Loucy (cell line): ENCODE measurements at regions not wholly inside any gene's neighbourhood (a gene's known extent, or its start where the extent isn't known, plus 50 kb on each side); places are given as distances from the start of the nearest gene placed in this dataset.

ENCODE experiments used
- H2AFZ ChIP-seq: fragments of 200-600 bp; sonication (generic); 2 replicates; pipeline ENCODE4 v1.6.0; 2016; ENCODE audit warnings: antibody characterized with exemption, mild to moderate bottlenecking, low read length, moderate library complexity
- H3F3A ChIP-seq: fragments of 200-600 bp; 2 replicates; pipeline ENCODE4 v1.6.0; 2016; ENCODE audit warnings: antibody characterized with exemption, low read depth, mild to moderate bottlenecking
- H3K27me3 ChIP-seq: fragments of 200-600 bp; sonication (generic); 2 replicates; pipeline ENCODE4 v1.6.1; 2014; ENCODE audit warnings: low read length, mild to moderate bottlenecking; ENCODE audit not compliant: insufficient read depth, poor library complexity, severe bottlenecking
- H3K36me3 ChIP-seq: fragments of 200-600 bp; sonication (generic); 2 replicates; pipeline ENCODE4 v1.6.1; 2016; ENCODE audit warnings: low read length; ENCODE audit not compliant: insufficient read depth
- H3K4me1 ChIP-seq: fragments of 200-600 bp; sonication (generic); 2 replicates; pipeline ENCODE4 v1.5.1; 2014; ENCODE audit warnings: low read length, mild to moderate bottlenecking; ENCODE audit not compliant: insufficient read depth, poor library complexity, severe bottlenecking
- H3K4me2 ChIP-seq: fragments of 200-600 bp; sonication (generic); 2 replicates; pipeline ENCODE4 v1.6.0; 2014; ENCODE audit warnings: antibody characterized with exemption, low read length, low read depth, mild to moderate bottlenecking; ENCODE audit not compliant: poor library complexity, severe bottlenecking
- H3K4me3 ChIP-seq: fragments of 200-600 bp; sonication (generic); 2 replicates; pipeline ENCODE4 v1.5.1; 2014; ENCODE audit warnings: low read length, mild to moderate bottlenecking, mixed read lengths; ENCODE audit not compliant: poor library complexity, severe bottlenecking
- H3K79me2 ChIP-seq: fragments of 200-600 bp; sonication (generic); 2 replicates; pipeline ENCODE4 v1.6.1; 2014; ENCODE audit warnings: low read length; ENCODE audit not compliant: insufficient read depth
- H3K9ac ChIP-seq: fragments of 200-600 bp; sonication (generic); 2 replicates; pipeline ENCODE4 v1.6.0; 2014; ENCODE audit warnings: mild to moderate bottlenecking, low read depth, low read length, moderate library complexity; ENCODE audit not compliant: poor library complexity, severe bottlenecking
- H3K9me2 ChIP-seq: fragments of 200-600 bp; sonication (generic); replicated peaks from 2 replicates; pipeline ENCODE4 v1.6.1; 2016; ENCODE audit warnings: low read depth, low read length, mixed read lengths
- H3K9me3 ChIP-seq: fragments of 200-600 bp; sonication (generic); 2 replicates; pipeline ENCODE4 v1.6.1; 2014; ENCODE audit warnings: mild to moderate bottlenecking, antibody characterized with exemption, low read length, low read depth; ENCODE audit not compliant: insufficient read depth
- H4K20me1 ChIP-seq: fragments of 200-600 bp; sonication (generic); 2 replicates; pipeline ENCODE4 v1.6.0; 2014; ENCODE audit warnings: antibody characterized with exemption, low read length, mild to moderate bottlenecking; ENCODE audit not compliant: insufficient read depth, poor library complexity, severe bottlenecking
- EZH2phosphoT487 ChIP-seq: fragments of 200-600 bp; IDR thresholded peaks from 2 replicates; pipeline ENCODE4 v1.6.1; 2018; ENCODE audit warnings: antibody characterized with exemption, mild to moderate bottlenecking, moderate library complexity, borderline replicate concordance
- TF ChIP-seq, protein P1 (sequence below): fragments of 200-600 bp; sonication (generic); conservative IDR thresholded peaks from 2 replicates; pipeline ENCODE4 v1.5.1; 2014; ENCODE audit warnings: mild to moderate bottlenecking, antibody characterized with exemption, low read length

DNA sequence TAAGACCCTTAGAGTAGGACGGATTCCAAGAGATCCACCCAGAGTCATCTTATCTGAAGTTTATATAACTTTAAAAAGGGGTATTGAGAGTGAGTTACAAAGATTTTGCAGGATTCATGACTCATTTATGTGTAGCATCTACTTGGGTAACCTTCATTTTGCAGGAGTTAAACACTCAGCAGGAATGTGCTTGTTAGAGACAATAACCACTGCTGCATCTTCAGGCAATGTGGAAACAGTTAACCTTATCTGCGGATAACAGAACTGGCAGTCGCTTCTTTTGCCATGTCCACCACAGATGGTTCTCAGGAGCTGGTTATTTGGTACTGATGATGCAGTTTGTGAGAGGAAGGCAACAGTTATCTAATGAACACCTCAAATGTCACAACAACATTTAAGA is 417.9 kb upstream of the DDI1 start:
- H3F3A ChIP-seq, result no peaks in the 10 kb centered on the region

DNA sequence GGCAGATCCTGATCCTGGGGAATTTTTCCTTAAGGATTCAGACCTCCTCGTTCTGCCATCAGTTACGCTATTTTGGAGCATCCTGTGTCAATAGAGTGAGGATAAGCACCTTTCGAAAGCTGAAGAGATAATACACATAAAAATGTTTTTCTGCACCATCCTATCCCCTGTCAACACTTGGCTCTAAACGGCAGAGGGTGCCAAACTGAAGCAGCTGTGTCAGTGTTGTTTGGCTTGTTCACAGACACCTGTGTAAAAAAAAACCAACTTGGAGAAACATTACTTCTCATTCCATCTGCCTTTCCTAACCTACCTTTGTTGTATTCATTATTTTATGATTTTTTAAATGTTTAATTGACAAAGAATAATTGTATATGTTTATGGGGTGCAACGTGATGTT is 417.0 kb upstream of the DDI1 start:
- no peak overlapping the region for H3K4me3 ChIP-seq
- no peak overlapping the region for H3K4me2 ChIP-seq
- H3K36me3 ChIP-seq, result no peaks in the 10 kb centered on the region
- no peaks in the 10 kb centered on the region for H3K27me3 ChIP-seq
- no peaks in the 10 kb centered on the region for H4K20me1 ChIP-seq
- H3K79me2 ChIP-seq, result no peaks in the 10 kb centered on the region
- no peaks in the 10 kb centered on the region for H3K9me3 ChIP-seq
- H3F3A ChIP-seq, result no peaks in the 10 kb centered on the region
- H3K9me2 ChIP-seq, result no peaks in the 10 kb centered on the region
- H3K4me1 ChIP-seq, result no peaks in the 10 kb centered on the region
- TF ChIP-seq EZH2phosphoT487, result no peak
- TF ChIP-seq, protein P1, sequence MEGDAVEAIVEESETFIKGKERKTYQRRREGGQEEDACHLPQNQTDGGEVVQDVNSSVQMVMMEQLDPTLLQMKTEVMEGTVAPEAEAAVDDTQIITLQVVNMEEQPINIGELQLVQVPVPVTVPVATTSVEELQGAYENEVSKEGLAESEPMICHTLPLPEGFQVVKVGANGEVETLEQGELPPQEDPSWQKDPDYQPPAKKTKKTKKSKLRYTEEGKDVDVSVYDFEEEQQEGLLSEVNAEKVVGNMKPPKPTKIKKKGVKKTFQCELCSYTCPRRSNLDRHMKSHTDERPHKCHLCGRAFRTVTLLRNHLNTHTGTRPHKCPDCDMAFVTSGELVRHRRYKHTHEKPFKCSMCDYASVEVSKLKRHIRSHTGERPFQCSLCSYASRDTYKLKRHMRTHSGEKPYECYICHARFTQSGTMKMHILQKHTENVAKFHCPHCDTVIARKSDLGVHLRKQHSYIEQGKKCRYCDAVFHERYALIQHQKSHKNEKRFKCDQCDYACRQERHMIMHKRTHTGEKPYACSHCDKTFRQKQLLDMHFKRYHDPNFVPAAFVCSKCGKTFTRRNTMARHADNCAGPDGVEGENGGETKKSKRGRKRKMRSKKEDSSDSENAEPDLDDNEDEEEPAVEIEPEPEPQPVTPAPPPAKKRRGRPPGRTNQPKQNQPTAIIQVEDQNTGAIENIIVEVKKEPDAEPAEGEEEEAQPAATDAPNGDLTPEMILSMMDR, result peak; percentile 53
- no peak overlapping the region for H3K9ac ChIP-seq
- H2AFZ ChIP-seq, result no peak overlapping the region

More for the DNA sequence above, 417.9 kb upstream of the DDI1 start:
- Histone ChIP-seq H3K36me3 (no peaks in the 10 kb centered on the region), H3K27me3 (no peaks in the 10 kb centered on the region), H3K9ac (no peak overlapping the region), H3K4me1 (no peaks in the 10 kb centered on the region), H4K20me1 (no peaks in the 10 kb centered on the region), H2AFZ (no peak overlapping the region), H3K9me3 (no peaks in the 10 kb centered on the region), H3K9me2 (no peaks in the 10 kb centered on the region), H3K4me3 (no peak overlapping the region), H3K79me2 (no peaks in the 10 kb centered on the region), H3K4me2 (no peak overlapping the region)
- TF ChIP-seq, protein P1, result no peak
- no peak for TF ChIP-seq EZH2phosphoT487

DNA sequence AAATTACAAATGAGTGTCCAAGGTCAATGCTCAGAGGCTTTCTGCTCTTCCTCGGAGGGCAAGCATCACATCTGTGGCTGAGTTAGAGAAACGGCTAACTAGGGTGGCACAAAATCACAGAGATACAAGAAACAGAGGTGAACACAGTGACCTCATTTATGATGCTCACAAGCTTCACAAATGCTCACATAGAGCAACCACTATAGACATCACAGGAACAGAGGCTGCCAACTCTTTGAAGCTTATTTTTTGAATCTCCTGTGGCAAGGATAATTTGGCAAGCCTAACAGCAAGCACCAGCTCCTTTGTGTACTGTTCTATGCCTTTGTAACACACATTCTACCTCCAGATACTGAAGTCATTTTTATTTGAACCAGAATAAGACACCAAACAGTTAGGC is 416.5 kb upstream of the DDI1 start:
- H3K36me3 ChIP-seq, result no peaks in the 10 kb centered on the region
- H3K9me2 ChIP-seq, result no peaks in the 10 kb centered on the region
- no peak overlapping the region for H3K4me2 ChIP-seq
- no peaks in the 10 kb centered on the region for H3K9me3 ChIP-seq
- H3K9ac ChIP-seq, result no peak overlapping the region
- no peak overlapping the region for H2AFZ ChIP-seq
- no peaks in the 10 kb centered on the region for H3K27me3 ChIP-seq
- H3F3A ChIP-seq, result no peaks in the 10 kb centered on the region
- no peaks in the 10 kb centered on the region for H3K79me2 ChIP-seq
- no peaks in the 10 kb centered on the region for H3K4me1 ChIP-seq
- no peak overlapping the region for H3K4me3 ChIP-seq
- H4K20me1 ChIP-seq, result no peaks in the 10 kb centered on the region
- no peak for TF ChIP-seq EZH2phosphoT487
- TF ChIP-seq, protein P1, result no peak
